Kidney (tissue), 13 donors: ENCODE measurements at regions not wholly inside any gene's neighbourhood (a gene's known extent, or its start where the extent isn't known, plus 50 kb on each side); places are given as distances from the start of the nearest gene placed in this dataset.

Source experiments
- DNase-seq, 5 donors: peaks; one replicate each; pipeline ENCODE4 v3.0.0-alpha.2; 2013 to 2020
- FAIRE-seq: peaks from 2 replicates; lab custom pipeline; 2012; peaks lifted over from hg19 to GRCh38; lab: Jason Lieb, UNC
- H3K27ac ChIP-seq, 2 donors: one replicate each; pipeline ENCODE4 v1.7.0; 2013; ENCODE audit warnings: low read depth in 2 of 2, low read length in 2 of 2, inconsistent platforms in 1 of 2
- H3K27me3 ChIP-seq: one replicate; pipeline ENCODE4 v1.7.1; 2013; ENCODE audit warnings: low read length, inconsistent platforms; ENCODE audit not compliant: control insufficient read depth, insufficient read depth
- H3K36me3 ChIP-seq, 3 donors: one replicate each; pipeline versions ENCODE4 v1.7.0 to v1.7.1; 2013; ENCODE audit warnings: low read length in 3 of 3, control low read depth in 1 of 3, inconsistent platforms in 1 of 3; ENCODE audit not compliant: insufficient read depth in 3 of 3, control insufficient read depth in 2 of 3
- H3K4me1 ChIP-seq, 3 donors: one replicate each; pipeline versions ENCODE4 v1.7.0 to v1.7.1; 2013; ENCODE audit warnings: low read length in 3 of 3, inconsistent platforms in 1 of 3, low read depth in 1 of 3; ENCODE audit not compliant: control insufficient read depth in 2 of 3, insufficient read depth in 2 of 3
- H3K4me3 ChIP-seq, 3 donors: one replicate each; pipeline versions ENCODE4 v1.7.0 to v1.8.1; 2013; ENCODE audit warnings: low read length in 3 of 3, control low read depth in 1 of 3, inconsistent platforms in 1 of 3
- H3K9ac ChIP-seq, 3 donors: one replicate each; pipeline versions ENCODE4 v1.7.0 to v1.7.1; 2013; ENCODE audit warnings: low read length in 3 of 3, control low read depth in 1 of 3, inconsistent platforms in 1 of 3
- H3K9me3 ChIP-seq, 3 donors: one replicate each; pipeline versions ENCODE4 v1.7.0 to v1.7.1; 2013; ENCODE audit warnings: low read length in 3 of 3, control low read depth in 1 of 3, inconsistent platforms in 1 of 3; ENCODE audit not compliant: control insufficient read depth in 2 of 3, insufficient read depth in 1 of 3
- intact Hi-C: fragments of 100-400 bp; cut with DNase I; formaldehyde crosslinking; loops from one replicate; pipeline ENCODE4 v1.11.1; 2022
- TF ChIP-seq, protein P1 (sequence below): IDR thresholded peaks from 3 replicates; pipeline ENCODE4 v1.5.1; 2012; ENCODE audit warnings: mild to moderate bottlenecking, moderate library complexity, borderline replicate concordance; ENCODE audit not compliant: insufficient read depth; ENCODE audit errors: extremely low read depth
- donor health status: control.
- donor health status: control.
- donor health status: control.
- donor health status: control.
- donor health status: control.
- donor health status: DM: yes; HTN: yes; CAD: no.
- donor health status: Normal renal cell carcinoma (clear cell type).

DNA sequence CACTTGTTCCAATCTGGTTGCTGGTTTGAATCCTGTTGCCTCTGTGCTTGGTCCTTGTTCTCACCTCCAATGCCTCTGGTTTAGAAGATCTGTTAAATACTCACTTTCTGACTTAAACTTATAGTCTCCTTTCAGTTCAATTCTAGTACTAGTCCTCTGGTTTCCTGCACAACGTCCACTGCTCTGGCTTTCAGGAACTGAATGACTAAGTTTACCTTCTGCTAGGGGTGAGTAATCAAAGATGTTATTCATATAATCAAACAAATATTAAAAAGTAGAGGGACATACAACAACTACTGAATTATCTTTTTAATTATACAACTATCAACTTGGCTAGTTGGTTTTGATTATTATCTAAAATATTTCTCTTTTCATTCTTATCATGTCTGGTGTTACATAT lies 496.4 kb upstream of the TOM1L1 start:
- TF ChIP-seq, protein P1, sequence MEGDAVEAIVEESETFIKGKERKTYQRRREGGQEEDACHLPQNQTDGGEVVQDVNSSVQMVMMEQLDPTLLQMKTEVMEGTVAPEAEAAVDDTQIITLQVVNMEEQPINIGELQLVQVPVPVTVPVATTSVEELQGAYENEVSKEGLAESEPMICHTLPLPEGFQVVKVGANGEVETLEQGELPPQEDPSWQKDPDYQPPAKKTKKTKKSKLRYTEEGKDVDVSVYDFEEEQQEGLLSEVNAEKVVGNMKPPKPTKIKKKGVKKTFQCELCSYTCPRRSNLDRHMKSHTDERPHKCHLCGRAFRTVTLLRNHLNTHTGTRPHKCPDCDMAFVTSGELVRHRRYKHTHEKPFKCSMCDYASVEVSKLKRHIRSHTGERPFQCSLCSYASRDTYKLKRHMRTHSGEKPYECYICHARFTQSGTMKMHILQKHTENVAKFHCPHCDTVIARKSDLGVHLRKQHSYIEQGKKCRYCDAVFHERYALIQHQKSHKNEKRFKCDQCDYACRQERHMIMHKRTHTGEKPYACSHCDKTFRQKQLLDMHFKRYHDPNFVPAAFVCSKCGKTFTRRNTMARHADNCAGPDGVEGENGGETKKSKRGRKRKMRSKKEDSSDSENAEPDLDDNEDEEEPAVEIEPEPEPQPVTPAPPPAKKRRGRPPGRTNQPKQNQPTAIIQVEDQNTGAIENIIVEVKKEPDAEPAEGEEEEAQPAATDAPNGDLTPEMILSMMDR, result no peak
- no peak for DNase-seq
- intact Hi-C loops, result no loop called here
- no peaks in the 10 kb centered on the region for H3K27me3 ChIP-seq
- no peak for FAIRE-seq
- no peaks in the 10 kb centered on the region for H3K4me1 ChIP-seq
- no peak overlapping the region for H3K9ac ChIP-seq
- H3K36me3 ChIP-seq, result no peaks in the 10 kb centered on the region
- no peaks in the 10 kb centered on the region for H3K9me3 ChIP-seq
- H3K27ac ChIP-seq, result no peak overlapping the region
- H3K4me3 ChIP-seq, result no peak overlapping the region

- Histone ChIP-seq H3K27ac (no peak overlapping the region), H3K36me3 (no peaks in the 10 kb centered on the region), H3K9ac (no peak overlapping the region), H3K9me3 (no peaks in the 10 kb centered on the region), H3K27me3 (no peaks in the 10 kb centered on the region), H3K4me1 (no peaks in the 10 kb centered on the region), H3K4me3 (no peak overlapping the region)
- FAIRE-seq (no peak), DNase-seq (no peak)
- intact Hi-C loops, result no loop called here
- TF ChIP-seq, protein P1, result no peak
Observed at GRCh38 chr17:54405826-54406225, 494.8 kb upstream of the TOM1L1 start.

DNA sequence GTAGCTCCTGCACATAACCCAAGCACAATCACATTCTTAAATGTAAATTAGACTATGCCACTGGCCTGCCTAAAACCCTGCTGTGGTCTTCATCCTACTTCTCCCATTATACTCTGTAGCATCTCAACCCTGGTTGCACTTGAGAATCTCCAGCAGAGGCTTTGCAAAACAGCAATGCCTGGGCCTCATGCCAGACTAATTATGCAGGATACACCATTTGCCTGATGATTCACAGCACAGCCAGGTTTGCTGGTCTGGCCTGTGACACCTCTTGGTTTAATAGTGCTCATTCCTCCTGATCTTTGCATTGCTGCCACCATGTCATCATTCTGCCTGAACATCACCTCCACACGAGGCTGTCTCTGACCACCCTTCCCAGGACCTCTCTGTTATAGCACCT lies 491.9 kb upstream of the TOM1L1 start:
- H3K27ac ChIP-seq, result no peak overlapping the region
- no peaks in the 10 kb centered on the region for H3K9me3 ChIP-seq
- no peaks in the 10 kb centered on the region for H3K36me3 ChIP-seq
- TF ChIP-seq, protein P1, result no peak
- H3K4me3 ChIP-seq, result no peak overlapping the region
- H3K27me3 ChIP-seq, result no peaks in the 10 kb centered on the region
- FAIRE-seq (no peak), DNase-seq (no peak)
- no peaks in the 10 kb centered on the region for H3K4me1 ChIP-seq
- intact Hi-C loops, result no loop called here
- no peak overlapping the region for H3K9ac ChIP-seq

DNA sequence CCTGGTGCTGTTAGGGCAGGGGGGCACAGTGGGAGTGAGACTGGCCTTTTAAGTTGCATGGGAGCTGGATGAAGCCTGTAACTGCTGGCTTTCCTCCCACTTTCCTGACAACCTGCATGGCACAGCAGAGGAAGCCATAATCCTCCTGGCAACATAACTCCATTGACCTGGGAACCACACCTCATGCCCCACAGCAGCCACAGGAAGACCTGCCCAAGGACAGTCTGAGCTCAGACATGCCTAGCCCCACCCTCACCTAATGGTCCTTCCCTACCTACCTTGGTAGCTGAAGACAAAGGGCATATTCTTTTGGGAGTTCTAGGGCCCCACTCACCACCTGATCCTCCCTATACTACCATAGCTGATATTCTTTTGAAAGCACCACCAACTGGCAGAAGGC lies 482.2 kb upstream of the TOM1L1 start:
- no peaks in the 10 kb centered on the region for H3K4me1 ChIP-seq
- TF ChIP-seq, protein P1, result no peak
- intact Hi-C loops, result no loop called here
- no peak overlapping the region for H3K9ac ChIP-seq
- FAIRE-seq, result no peak
- no peaks in the 10 kb centered on the region for H3K27me3 ChIP-seq
- no peak overlapping the region for H3K27ac ChIP-seq
- H3K4me3 ChIP-seq, result no peak overlapping the region
- no peak for DNase-seq
- H3K36me3 ChIP-seq, result no peaks in the 10 kb centered on the region
- H3K9me3 ChIP-seq, result no peaks in the 10 kb centered on the region
